ENCODE measurements at regions not wholly inside any gene's neighbourhood (a gene's known extent, or its start where the extent isn't known, plus 50 kb on each side); places are given as distances from the start of the nearest gene placed in this dataset.

GRCh38 chr14:31966896-31967668, 110.0 kb upstream of the ARHGAP5 start:
- no peak for TF ChIP-seq RFX5 (IDR thresholded peaks at IDR 0.05; ENCODE audit: low read depth, low read length)
- TF ChIP-seq CTCF (conservative IDR thresholded peaks at IDR 0.05; ENCODE audit: low read depth, low read length), result no peak
- no peak for TF ChIP-seq MAZ (IDR thresholded peaks at IDR 0.05; ENCODE audit: borderline replicate concordance, low read depth, low read length)
- no peak for TF ChIP-seq NFE2L2 (IDR thresholded peaks at IDR 0.05; ENCODE audit: low read depth, low read length)
- TF ChIP-seq POLR2A (IDR thresholded peaks at IDR 0.05; ENCODE audit: low read depth, low read length), result no peak
- no peak for TF ChIP-seq BHLHE40 (IDR thresholded peaks at IDR 0.05; ENCODE audit: low read depth, low read length)
- no peak for TF ChIP-seq CEBPB (IDR thresholded peaks at IDR 0.05; ENCODE audit: low read depth, low read length)
- TF ChIP-seq SMC3 (IDR thresholded peaks at IDR 0.05; ENCODE audit: low read depth, low read length), result no peak
- TF ChIP-seq RAD21 (IDR thresholded peaks at IDR 0.05; ENCODE audit: low read length), result no peak
